ENCODE measurements at regions not wholly inside any gene's neighbourhood (a gene's known extent, or its start where the extent isn't known, plus 50 kb on each side); places are given as distances from the start of the nearest gene placed in this dataset.
"Not testable (repeated sequence)": the region's sequence is repeated elsewhere in the genome, so short reads cannot be mapped to it uniquely, and the experiment has no call there.

GRCh38 chr11:29447821-29448220 lies 569.0 kb downstream of the KCNA4 start:
- BruUV-seq (replicated peaks): no TSS peak
- intact Hi-C loops (cut with micrococcal nuclease; ENCODE audit: unreplicated experiment) (loop anchor here (2.0 kb wide), 2 partner anchors 695 to 749 kb away; no protein-coding TSS in a partner anchor), in situ Hi-C loops (cut with HindIII; ENCODE audit: low pct_unique_long_range_greater_than_20kb, low sequenced_read_pairs) (no loop called here)
- Histone ChIP-seq H3K27ac (ENCODE audit: low read length) (no peak overlapping the region), H3K9me3 (ENCODE audit: control insufficient read depth, insufficient read depth, low read depth, low read length) (no peaks in the 10 kb centered on the region), H3K27me3 (ENCODE audit: control insufficient read depth, insufficient read depth, low read length) (no peaks in the 10 kb centered on the region), H3K4me1 (ENCODE audit: control insufficient read depth, insufficient read depth, low read length) (no peaks in the 10 kb centered on the region), H3K4me3 (ENCODE audit: low read depth in 2 of 2, low read length in 2 of 2) (no peak overlapping the region), H3K36me3 (ENCODE audit: control insufficient read depth, insufficient read depth, low read length) (no peaks in the 10 kb centered on the region)
- POLR2A ChIA-PET: no interaction called here
- DNase-seq (ENCODE audit: low read depth, low spot score) (no peak), ATAC-seq (no peak)
- no peak for TF ChIP-seq REST (IDR thresholded peaks at IDR 0.05; ENCODE audit: insufficient read depth in 1 of 2, low read depth in 2 of 2, low read length in 1 of 2)
- no peak for TF ChIP-seq POLR2AphosphoS5 (IDR thresholded peaks at IDR 0.05; ENCODE audit: low read depth, low read length)
- no peak for TF ChIP-seq SIN3A (IDR thresholded peaks at IDR 0.05; ENCODE audit: borderline replicate concordance, insufficient read depth, low read depth, low read length)
- TF ChIP-seq TCF7L2 (IDR thresholded peaks at IDR 0.05; ENCODE audit: low read depth, low read length): no peak
- no peak for TF ChIP-seq CTCF (IDR thresholded peaks at IDR 0.05)
- CTCF ChIA-PET: no interaction called here

- TF ChIP-seq REST (IDR thresholded peaks at IDR 0.05; ENCODE audit: insufficient read depth in 1 of 2, low read depth in 2 of 2, low read length in 1 of 2) (no peak), TCF7L2 (IDR thresholded peaks at IDR 0.05; ENCODE audit: low read depth, low read length) (no peak)
- no TSS peak for BruUV-seq (replicated peaks)
- H3K27ac ChIP-seq (ENCODE audit: low read length): no peak overlapping the region
- POLR2A ChIA-PET: no interaction called here
- H3K36me3 ChIP-seq (ENCODE audit: control insufficient read depth, insufficient read depth, low read length): no peaks in the 10 kb centered on the region
- no peak overlapping the region for H3K4me3 ChIP-seq (ENCODE audit: low read depth in 2 of 2, low read length in 2 of 2)
- no peaks in the 10 kb centered on the region for H3K4me1 ChIP-seq (ENCODE audit: control insufficient read depth, insufficient read depth, low read length)
- CTCF ChIA-PET: no interaction called here
- intact Hi-C loops (cut with micrococcal nuclease; ENCODE audit: unreplicated experiment) (no loop called here), in situ Hi-C loops (cut with HindIII; ENCODE audit: low pct_unique_long_range_greater_than_20kb, low sequenced_read_pairs) (no loop called here)
- no peaks in the 10 kb centered on the region for H3K27me3 ChIP-seq (ENCODE audit: control insufficient read depth, insufficient read depth, low read length)
- DNase-seq (ENCODE audit: low read depth, low spot score) (no peak), ATAC-seq (no peak)
- H3K9me3 ChIP-seq (ENCODE audit: control insufficient read depth, insufficient read depth, low read depth, low read length): no peaks in the 10 kb centered on the region
Observed at GRCh38 chr11:29446132-29446531, 570.7 kb downstream of the KCNA4 start.

GRCh38 chr11:29445191-29445590 lies 571.6 kb downstream of the KCNA4 start:
- BruUV-seq (replicated peaks); H3K27ac ChIP-seq (ENCODE audit: low read length); POLR2A ChIA-PET; CTCF ChIA-PET; H3K27me3 ChIP-seq (ENCODE audit: control insufficient read depth, insufficient read depth, low read length); H3K4me1 ChIP-seq (ENCODE audit: control insufficient read depth, insufficient read depth, low read length); ATAC-seq; DNase-seq (ENCODE audit: low read depth, low spot score); in situ Hi-C loops (cut with HindIII; ENCODE audit: low pct_unique_long_range_greater_than_20kb, low sequenced_read_pairs); H3K9me3 ChIP-seq (ENCODE audit: control insufficient read depth, insufficient read depth, low read depth, low read length); H3K36me3 ChIP-seq (ENCODE audit: control insufficient read depth, insufficient read depth, low read length); H3K4me3 ChIP-seq (ENCODE audit: low read depth in 2 of 2, low read length in 2 of 2); intact Hi-C loops (cut with micrococcal nuclease; ENCODE audit: unreplicated experiment): not testable (repeated sequence)
